ENCODE measurements at regions not wholly inside any gene's neighbourhood (a gene's known extent, or its start where the extent isn't known, plus 50 kb on each side); places are given as distances from the start of the nearest gene placed in this dataset.
A peak's percentile ranks its signal among the peaks of the same experiment; 100 is the strongest.

- H3K36me3 Mint-ChIP-seq (ENCODE audit: low read depth): peaks cover 36% of the 10 kb centered on the region
- H3K4me3 Mint-ChIP-seq: no peak overlapping the region
- H3K4me1 Mint-ChIP-seq: no peaks in the 10 kb centered on the region
- H3K27me3 Mint-ChIP-seq (ENCODE audit: low read depth, poor library complexity): no peaks in the 10 kb centered on the region
- DNase-seq: no peak
- no peak overlapping the region for H3K27ac Mint-ChIP-seq
- TF ChIP-seq, protein P1, sequence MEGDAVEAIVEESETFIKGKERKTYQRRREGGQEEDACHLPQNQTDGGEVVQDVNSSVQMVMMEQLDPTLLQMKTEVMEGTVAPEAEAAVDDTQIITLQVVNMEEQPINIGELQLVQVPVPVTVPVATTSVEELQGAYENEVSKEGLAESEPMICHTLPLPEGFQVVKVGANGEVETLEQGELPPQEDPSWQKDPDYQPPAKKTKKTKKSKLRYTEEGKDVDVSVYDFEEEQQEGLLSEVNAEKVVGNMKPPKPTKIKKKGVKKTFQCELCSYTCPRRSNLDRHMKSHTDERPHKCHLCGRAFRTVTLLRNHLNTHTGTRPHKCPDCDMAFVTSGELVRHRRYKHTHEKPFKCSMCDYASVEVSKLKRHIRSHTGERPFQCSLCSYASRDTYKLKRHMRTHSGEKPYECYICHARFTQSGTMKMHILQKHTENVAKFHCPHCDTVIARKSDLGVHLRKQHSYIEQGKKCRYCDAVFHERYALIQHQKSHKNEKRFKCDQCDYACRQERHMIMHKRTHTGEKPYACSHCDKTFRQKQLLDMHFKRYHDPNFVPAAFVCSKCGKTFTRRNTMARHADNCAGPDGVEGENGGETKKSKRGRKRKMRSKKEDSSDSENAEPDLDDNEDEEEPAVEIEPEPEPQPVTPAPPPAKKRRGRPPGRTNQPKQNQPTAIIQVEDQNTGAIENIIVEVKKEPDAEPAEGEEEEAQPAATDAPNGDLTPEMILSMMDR (IDR thresholded peaks at IDR 0.05): no peak
- peaks cover 79% of the 10 kb centered on the region for H3K9me3 Mint-ChIP-seq
Observed at GRCh38 chr11:122538060-122538459, 117.5 kb upstream of the UBASH3B start.

- Mint-ChIP-seq H3K4me3 (no peak overlapping the region), H3K4me1 (peaks cover 30% of the 10 kb centered on the region), H3K9me3 (peaks cover 31% of the 10 kb centered on the region), H3K27me3 (ENCODE audit: low read depth, poor library complexity) (peaks cover 22% of the 10 kb centered on the region), H3K36me3 (ENCODE audit: low read depth) (peaks cover 8% of the 10 kb centered on the region), H3K27ac (peak overlapping the region; percentile 66)
- TF ChIP-seq, protein P1 (IDR thresholded peaks at IDR 0.05): no peak
- DNase-seq: no peak
Observed at GRCh38 chr11:122524898-122525297, 130.6 kb upstream of the UBASH3B start.

- TF ChIP-seq, protein P1 (IDR thresholded peaks at IDR 0.05): no peak
- Mint-ChIP-seq H3K9me3 (peaks cover 31% of the 10 kb centered on the region), H3K36me3 (ENCODE audit: low read depth) (peaks cover 8% of the 10 kb centered on the region), H3K27me3 (ENCODE audit: low read depth, poor library complexity) (peaks cover 18% of the 10 kb centered on the region), H3K27ac (peak overlapping the region; percentile 89), H3K4me3 (no peak overlapping the region), H3K4me1 (peaks cover 30% of the 10 kb centered on the region)
- DNase-seq: peak; percentile 26
Observed at GRCh38 chr11:122523846-122524805, 131.4 kb upstream of the UBASH3B start.

GRCh38 chr11:122521626-122522025, 133.9 kb upstream of the UBASH3B start:
- Mint-ChIP-seq H3K27ac (no peak overlapping the region), H3K27me3 (ENCODE audit: low read depth, poor library complexity) (peaks cover 14% of the 10 kb centered on the region), H3K9me3 (peaks cover 14% of the 10 kb centered on the region), H3K36me3 (ENCODE audit: low read depth) (no peaks in the 10 kb centered on the region), H3K4me1 (peaks cover 30% of the 10 kb centered on the region), H3K4me3 (no peak overlapping the region)
- TF ChIP-seq, protein P1 (IDR thresholded peaks at IDR 0.05): no peak
- DNase-seq: no peak

- H3K4me1 Mint-ChIP-seq: peaks cover 2% of the 10 kb centered on the region
Observed at GRCh38 chr11:122517403-122518379, 137.8 kb upstream of the UBASH3B start.

More at GRCh38 chr11:122517403-122518379, 137.8 kb upstream of the UBASH3B start:
- no peaks in the 10 kb centered on the region for H3K36me3 Mint-ChIP-seq (ENCODE audit: low read depth)
- DNase-seq: no peak
- peaks cover 5% of the 10 kb centered on the region for H3K9me3 Mint-ChIP-seq
- peaks cover 11% of the 10 kb centered on the region for H3K27me3 Mint-ChIP-seq (ENCODE audit: low read depth, poor library complexity)
- H3K4me3 Mint-ChIP-seq: no peak overlapping the region
- H3K27ac Mint-ChIP-seq: no peak overlapping the region
- TF ChIP-seq, protein P1 (IDR thresholded peaks at IDR 0.05): no peak
